H9 (cell line): ENCODE measurements at regions not wholly inside any gene's neighbourhood (a gene's known extent, or its start where the extent isn't known, plus 50 kb on each side); places are given as distances from the start of the nearest gene placed in this dataset.

ENCODE experiments used
- DNase-seq: peaks from one replicate; pipeline ENCODE4 v3.0.0-alpha.2; 2017
- H2AFZ ChIP-seq: one replicate; pipeline ENCODE4 v1.6.1; 2013; ENCODE audit warnings: mild to moderate bottlenecking, low read length, control low read depth, moderate library complexity
- H2AK5ac ChIP-seq: 2 replicates; pipeline ENCODE4 v1.6.1; 2013; ENCODE audit warnings: low read length, control low read depth, mixed read lengths; ENCODE audit not compliant: insufficient read length
- H2BK120ac ChIP-seq: one replicate; pipeline ENCODE4 v1.6.1; 2013; ENCODE audit warnings: low read depth, mild to moderate bottlenecking, low read length, control low read depth, inconsistent platforms; ENCODE audit not compliant: poor library complexity, severe bottlenecking
- H2BK12ac ChIP-seq: 2 replicates; pipeline ENCODE4 v1.6.1; 2013; ENCODE audit warnings: low read length, control low read depth, mixed read lengths, low read depth; ENCODE audit not compliant: insufficient read length
- H2BK15ac ChIP-seq: 2 replicates; pipeline ENCODE4 v1.6.1; 2013; ENCODE audit warnings: low read depth, low read length, control low read depth
- H2BK20ac ChIP-seq: one replicate; pipeline ENCODE4 v1.6.1; 2013; ENCODE audit warnings: low read depth, mild to moderate bottlenecking, low read length, control low read depth, inconsistent platforms; ENCODE audit not compliant: poor library complexity, severe bottlenecking
- H2BK5ac ChIP-seq: 2 replicates; pipeline ENCODE4 v1.6.1; 2013; ENCODE audit warnings: low read length, control low read depth, mixed read lengths; ENCODE audit not compliant: insufficient read length
- H3K14ac ChIP-seq: 2 replicates; pipeline ENCODE4 v1.6.1; 2013; ENCODE audit warnings: low read length, control low read depth; ENCODE audit not compliant: insufficient read depth
- H3K18ac ChIP-seq: 2 replicates; pipeline ENCODE4 v1.6.1; 2013; ENCODE audit warnings: low read depth, mild to moderate bottlenecking, mixed read lengths, low read length, control low read depth; ENCODE audit not compliant: insufficient read length
- H3K23ac ChIP-seq: 2 replicates; pipeline ENCODE4 v1.6.1; 2013; ENCODE audit warnings: low read length, control low read depth, mixed read lengths, low read depth; ENCODE audit not compliant: insufficient read length
- H3K23me2 ChIP-seq: 2 replicates; pipeline ENCODE4 v1.6.1; 2013; ENCODE audit warnings: low read depth, mild to moderate bottlenecking, mixed read lengths, low read length, control low read depth; ENCODE audit not compliant: insufficient read length, poor library complexity, severe bottlenecking
- H3K27ac ChIP-seq: 2 replicates; pipeline ENCODE4 v1.5.1; 2013; ENCODE audit warnings: low read length, control low read depth, mixed read lengths, low read depth; ENCODE audit not compliant: insufficient read length
- H3K27me3 ChIP-seq: 2 replicates; pipeline ENCODE4 v1.6.1; 2013; ENCODE audit warnings: low read length, control low read depth, inconsistent platforms; ENCODE audit not compliant: insufficient read depth
- H3K4ac ChIP-seq: 2 replicates; pipeline ENCODE4 v1.6.1; 2013; ENCODE audit warnings: low read depth, mild to moderate bottlenecking, control low read depth, inconsistent platforms, low read length, moderate library complexity
- H3K4me1 ChIP-seq: 2 replicates; pipeline ENCODE4 v1.6.1; 2013; ENCODE audit warnings: low read length, control low read depth, inconsistent platforms; ENCODE audit not compliant: insufficient read depth
- H3K4me2 ChIP-seq: 2 replicates; pipeline ENCODE4 v1.6.1; 2013; ENCODE audit warnings: low read length, control low read depth, mixed read lengths; ENCODE audit not compliant: insufficient read length, insufficient read depth
- H3K56ac ChIP-seq: 2 replicates; pipeline ENCODE4 v1.6.1; 2013; ENCODE audit warnings: low read depth, mild to moderate bottlenecking, mixed read lengths, low read length, control low read depth; ENCODE audit not compliant: insufficient read length
- H3K79me1 ChIP-seq: 2 replicates; pipeline ENCODE4 v1.6.1; 2013; ENCODE audit warnings: low read depth, mild to moderate bottlenecking, moderate library complexity, low read length, control low read depth, inconsistent platforms; ENCODE audit not compliant: insufficient read depth, poor library complexity, severe bottlenecking
- H3K79me2 ChIP-seq: 2 replicates; pipeline ENCODE4 v1.6.1; 2013; ENCODE audit warnings: low read length, control low read depth, inconsistent platforms; ENCODE audit not compliant: insufficient read depth
- H3K9ac ChIP-seq: 2 replicates; pipeline ENCODE4 v1.6.1; 2013; ENCODE audit warnings: low read length, control low read depth, mixed read lengths; ENCODE audit not compliant: insufficient read length; ENCODE audit errors: extremely low read depth
- H3K9me3 ChIP-seq: one replicate; pipeline ENCODE4 v1.6.1; 2013; ENCODE audit warnings: low read depth, low read length, inconsistent platforms; ENCODE audit not compliant: control insufficient read depth
- H3T11ph ChIP-seq: one replicate; pipeline ENCODE4 v1.6.1; 2013; ENCODE audit warnings: mild to moderate bottlenecking, low read length, control low read depth, inconsistent platforms
- H4K20me1 ChIP-seq: one replicate; pipeline ENCODE4 v1.6.1; 2013; ENCODE audit not compliant: control insufficient read depth, insufficient read length, insufficient read depth
- H4K5ac ChIP-seq: 2 replicates; pipeline ENCODE4 v1.6.1; 2013; ENCODE audit warnings: low read depth, mild to moderate bottlenecking, mixed read lengths, low read length, control low read depth; ENCODE audit not compliant: insufficient read length
- H4K8ac ChIP-seq: replicated peaks from 2 replicates; pipeline ENCODE4 v1.6.1; 2013; ENCODE audit warnings: low read length, control low read depth, mixed read lengths, low read depth; ENCODE audit not compliant: insufficient read length
- H4K91ac ChIP-seq: 2 replicates; pipeline ENCODE4 v1.6.1; 2013; ENCODE audit warnings: low read depth, mild to moderate bottlenecking, moderate library complexity, mixed read lengths, low read length, control low read depth; ENCODE audit not compliant: insufficient read length
- H3K27ac Mint-ChIP-seq, 3 experiments: 2 replicates in 2 of 3; 3 replicates in 1 of 3; pipeline ENCODE4 v1.8.0; 2020 to 2021; ENCODE audit warnings: mixed read lengths in 3 of 3, mild to moderate bottlenecking in 1 of 3, moderate library complexity in 1 of 3
- H3K27me3 Mint-ChIP-seq: 2 replicates; pipeline ENCODE4 v1.8.0; 2021; ENCODE audit warnings: low read depth, mild to moderate bottlenecking, moderate library complexity, mixed read lengths
- H3K36me3 Mint-ChIP-seq, 3 experiments: 2 replicates in 2 of 3; 3 replicates in 1 of 3; pipeline ENCODE4 v1.8.0; 2020 to 2021; ENCODE audit warnings: low read depth in 3 of 3, mixed read lengths in 3 of 3; ENCODE audit not compliant: insufficient read depth in 1 of 3
- H3K4me1 Mint-ChIP-seq, 2 experiments: 2 replicates each; pipeline ENCODE4 v1.8.0; 2020; ENCODE audit warnings: mixed read lengths in 2 of 2
- H3K4me3 Mint-ChIP-seq, 2 experiments: 2 replicates in 1 of 2; 3 replicates in 1 of 2; pipeline ENCODE4 v1.8.0; 2020 to 2021; ENCODE audit warnings: mild to moderate bottlenecking in 2 of 2, mixed read lengths in 2 of 2, moderate library complexity in 1 of 2
- H3K9me3 Mint-ChIP-seq, 2 experiments: 2 replicates in 1 of 2; 3 replicates in 1 of 2; pipeline ENCODE4 v1.8.0; 2020; ENCODE audit warnings: mild to moderate bottlenecking in 2 of 2, mixed read lengths in 2 of 2, moderate library complexity in 1 of 2
- CTCF ChIP-seq: fragments of 200-600 bp; sonication (generic); conservative IDR thresholded peaks from 3 replicates; pipeline ENCODE4 v1.8.0; 2021; ENCODE audit warnings: antibody characterized with exemption, mild to moderate bottlenecking
- WGBS: extraction: QIAGEN DNeasy Blood & Tissue Kit; methylation state at CpG from one replicate; pipeline ENCODE4 v1.1.7; 2013; ENCODE audit warnings: missing lambda C conversion rate, low lambda C conversion rate, mixed read lengths; ENCODE audit not compliant: insufficient read length; ENCODE audit errors: extremely low coverage; 5-methylcytosine and 5-hydroxymethylcytosine counted together

GRCh38 chr11:115896084-115896483 lies 391.9 kb upstream of the CADM1 start:
- Histone ChIP-seq H3T11ph (no peak overlapping the region), H2BK120ac (no peak overlapping the region), H3K9me3 (no peaks in the 10 kb centered on the region), H3K4me1 (no peaks in the 10 kb centered on the region), H3K23ac (no peak overlapping the region), H3K79me1 (no peaks in the 10 kb centered on the region), H2BK15ac (no peak overlapping the region), H3K56ac (no peak overlapping the region), H3K9ac (no peak overlapping the region), H2BK12ac (no peak overlapping the region), H3K4me2 (no peak overlapping the region), H2AK5ac (no peak overlapping the region), H3K79me2 (no peaks in the 10 kb centered on the region), H2BK5ac (no peak overlapping the region), H3K14ac (no peak overlapping the region), H4K20me1 (no peaks in the 10 kb centered on the region), H3K23me2 (no peaks in the 10 kb centered on the region), H2AFZ (no peak overlapping the region), H3K18ac (no peak overlapping the region), H3K27ac (no peak overlapping the region), H2BK20ac (no peak overlapping the region), H4K5ac (no peak overlapping the region), H3K4ac (no peak overlapping the region), H3K27me3 (no peaks in the 10 kb centered on the region), H4K91ac (no peak overlapping the region), H4K8ac (no peak overlapping the region)
- peaks cover 15% of the 10 kb centered on the region for H3K27me3 Mint-ChIP-seq
- no peak for DNase-seq
- H3K4me1 Mint-ChIP-seq = no peaks in the 10 kb centered on the region
- no peak for TF ChIP-seq CTCF
- H3K9me3 Mint-ChIP-seq = no peaks in the 10 kb centered on the region; a peak in 1 of 5 replicates
- WGBS = no CpG with 5 or more reads among the region's 2 CpGs
- H3K4me3 Mint-ChIP-seq = no peak overlapping the region
- H3K36me3 Mint-ChIP-seq = no peaks in the 10 kb centered on the region; a peak in 1 of 7 replicates
- H3K27ac Mint-ChIP-seq = no peak overlapping the region
